HCT116 (cell line): ENCODE measurements at regions not wholly inside any gene's neighbourhood (a gene's known extent, or its start where the extent isn't known, plus 50 kb on each side); places are given as distances from the start of the nearest gene placed in this dataset.

ENCODE experiments used
- ATAC-seq: fragments of 200-7000 bp; cut with Tn5 transposase; 2 replicates; pipeline ENCODE4 v1.9.1; 2020; ENCODE audit warnings: mild to moderate bottlenecking, moderate library complexity
- BruUV-seq: library from RNA; stranded (reverse); fragments of 400-500 nt; replicated peaks from 2 replicates; lab custom pipeline; 2021; lab: Mats Ljungman, UMichigan
- CTCF ChIA-PET: fragments of 300-600 bp; sonication (Branson Sonifier 250); formaldehyde crosslinking; loops from one replicate; lab custom pipeline; 2021; ENCODE audit warnings: antibody characterized with exemption; lab: Charles Lee
- POLR2A ChIA-PET: fragments of 300-600, 350-600 bp; sonication (Branson Sonifier 250); formaldehyde crosslinking; loops from one replicate; lab custom pipeline; 2021; ENCODE audit warnings: antibody characterized with exemption; lab: Charles Lee
- RAD21 ChIA-PET, 2 experiments: fragments of 300-600 bp; sonication (Branson Sonifier 250); formaldehyde crosslinking; loops; one replicate each; lab custom pipeline; 2023; ENCODE audit warnings: low total read pairs in 2 of 2; ENCODE audit not compliant: uncharacterized antibody in 2 of 2, unreplicated experiment in 2 of 2, low non-redundant PET in 1 of 2; lab: Charles Lee
- DNase-seq: peaks from one replicate; pipeline ENCODE4 v3.0.0-alpha.2; 2010; ENCODE audit warnings: low read depth, low spot score
- H2AFZ ChIP-seq: fragments of 200-600 bp; shearing (Covaris generic), sonication (generic); 2 replicates; pipeline ENCODE4 v1.6.1; 2017; ENCODE audit warnings: low read depth, mixed run types, mixed read lengths, antibody characterized with exemption, low read length; ENCODE audit not compliant: poor library complexity, severe bottlenecking
- H3K27ac ChIP-seq: 2 replicates; pipeline ENCODE4 v1.5.1; 2012; ENCODE audit warnings: low read depth, low read length
- H3K27me3 ChIP-seq: fragments of 200-600 bp; sonication (generic); 2 replicates; pipeline ENCODE4 v1.6.1; 2016; ENCODE audit warnings: mixed run types, low read length, mixed read lengths; ENCODE audit not compliant: insufficient read depth
- H3K36me3 ChIP-seq, 2 experiments: fragments of 200-500 bp in 1 of 2; fragments of 200-600 bp in 1 of 2; sonication (Bioruptor generic) in 1 of 2; sonication (generic) in 1 of 2; 2 replicates each; pipeline versions ENCODE4 v1.5.1 to v1.6.1; 2014 to 2016; ENCODE audit warnings: low read length in 2 of 2, inconsistent platforms in 1 of 2, mixed read lengths in 1 of 2, mixed run types in 1 of 2; ENCODE audit not compliant: insufficient read depth in 2 of 2, control insufficient read depth in 1 of 2
- H3K4me1 ChIP-seq, 2 experiments: fragments of 200-600 bp in 1 of 2; sonication (generic) in 1 of 2; 2 replicates each; pipeline versions ENCODE4 v1.5.1 to v1.6.1; 2012 to 2017; ENCODE audit warnings: low read length in 2 of 2, inconsistent platforms in 1 of 2, mild to moderate bottlenecking in 1 of 2, mixed read lengths in 1 of 2, mixed run types in 1 of 2, moderate library complexity in 1 of 2; ENCODE audit not compliant: insufficient read depth in 2 of 2, control insufficient read depth in 1 of 2
- H3K4me2 ChIP-seq: fragments of 200-600 bp; sonication (generic); 2 replicates; pipeline ENCODE4 v1.6.1; 2017; ENCODE audit warnings: mixed run types, low read length, mixed read lengths
- H3K4me3 ChIP-seq, 2 experiments: fragments of 200-600 bp in 1 of 2; sonication (generic) in 1 of 2; replicated peaks in 1 of 2; 2 replicates each; pipeline ENCODE4 v1.5.1; 2011 to 2016; ENCODE audit warnings: low read length in 2 of 2, control low read depth in 1 of 2, low read depth in 1 of 2, mild to moderate bottlenecking in 1 of 2, mixed read lengths in 1 of 2, mixed run types in 1 of 2
- H3K79me2 ChIP-seq: fragments of 200-600 bp; sonication (generic); 2 replicates; pipeline ENCODE4 v1.6.1; 2017; ENCODE audit warnings: mild to moderate bottlenecking, mixed run types, low read length, moderate library complexity, mixed read lengths; ENCODE audit not compliant: insufficient read depth
- H3K9ac ChIP-seq: fragments of 200-600 bp; sonication (generic); 2 replicates; pipeline ENCODE4 v1.6.1; 2016; ENCODE audit warnings: low read length, mixed read lengths
- H3K9me2 ChIP-seq: fragments of 200-600 bp; sonication (generic), shearing (Covaris generic); 2 replicates; pipeline ENCODE4 v1.6.1; 2017; ENCODE audit warnings: mixed run types, mild to moderate bottlenecking, moderate library complexity; ENCODE audit not compliant: insufficient read depth
- H3K9me3 ChIP-seq, 2 experiments: fragments of 200-500 bp in 1 of 2; fragments of 200-600 bp in 1 of 2; sonication (Bioruptor generic) in 1 of 2; sonication (generic) in 1 of 2; 2 replicates each; pipeline ENCODE4 v1.6.1; 2014 to 2017; ENCODE audit warnings: low read length in 2 of 2, mixed read lengths in 2 of 2, inconsistent platforms in 1 of 2, low read depth in 1 of 2, mild to moderate bottlenecking in 1 of 2, mixed run types in 1 of 2, moderate library complexity in 1 of 2; ENCODE audit not compliant: control insufficient read depth in 1 of 2, insufficient read depth in 1 of 2
- H4K20me1 ChIP-seq: fragments of 200-600 bp; sonication (generic), shearing (Covaris generic); 2 replicates; pipeline ENCODE4 v1.6.1; 2017; ENCODE audit warnings: mixed run types, mild to moderate bottlenecking, moderate library complexity; ENCODE audit not compliant: insufficient read depth
- ATF3 ChIP-seq: IDR thresholded peaks from 2 replicates; pipeline ENCODE4 v1.6.1; 2012
- CEBPB ChIP-seq: IDR thresholded peaks from 2 replicates; pipeline ENCODE4 v1.6.1; 2012; ENCODE audit warnings: low read depth
- EGR1 ChIP-seq: IDR thresholded peaks from 2 replicates; pipeline ENCODE4 v1.6.1; 2012; ENCODE audit warnings: low read depth
- EZH2 ChIP-seq: fragments of 200-600 bp; sonication (generic); IDR thresholded peaks from 2 replicates; pipeline ENCODE4 v1.6.1; 2017; ENCODE audit warnings: antibody characterized with exemption, mixed run types
- EZH2phosphoT487 ChIP-seq: fragments of 200-600 bp; IDR thresholded peaks from 2 replicates; pipeline ENCODE4 v1.6.1; 2018; ENCODE audit warnings: antibody characterized with exemption, borderline replicate concordance
- FOSL1 ChIP-seq: IDR thresholded peaks from 2 replicates; pipeline ENCODE4 v1.6.1; 2012; ENCODE audit warnings: low read depth
- JUND ChIP-seq: IDR thresholded peaks from 2 replicates; pipeline ENCODE4 v1.6.1; 2012
- POLR2A ChIP-seq: IDR thresholded peaks from 2 replicates; pipeline ENCODE4 v1.7.0; 2011; ENCODE audit warnings: borderline replicate concordance; ENCODE audit not compliant: insufficient read depth, insufficient read length; ENCODE audit errors: extremely low read depth
- RAD21 ChIP-seq: IDR thresholded peaks from 2 replicates; pipeline ENCODE4 v1.6.1; 2012; ENCODE audit warnings: low read depth, mild to moderate bottlenecking
- SP1 ChIP-seq: IDR thresholded peaks from 2 replicates; pipeline ENCODE4 v1.6.1; 2012; ENCODE audit warnings: low read depth
- SRF ChIP-seq: IDR thresholded peaks from 2 replicates; pipeline ENCODE4 v1.6.1; 2012; ENCODE audit warnings: low read depth
- TCF7L2 ChIP-seq: IDR thresholded peaks from 2 replicates; pipeline ENCODE4 v1.7.0; 2011; ENCODE audit warnings: borderline replicate concordance, inconsistent platforms; ENCODE audit not compliant: insufficient read depth, insufficient read length; ENCODE audit errors: extremely low read depth
- YY1 ChIP-seq: IDR thresholded peaks from 2 replicates; pipeline ENCODE4 v1.6.1; 2011; ENCODE audit warnings: low read length, low read depth, moderate library complexity, mild to moderate bottlenecking; ENCODE audit not compliant: insufficient replicate concordance; ENCODE audit errors: extremely low read depth
- ZBTB33 ChIP-seq: IDR thresholded peaks from 2 replicates; pipeline ENCODE4 v1.6.1; 2011; ENCODE audit warnings: mild to moderate bottlenecking, low read length, moderate library complexity; ENCODE audit not compliant: insufficient replicate concordance; ENCODE audit errors: extremely low read depth
- ZFX ChIP-seq: fragments of 450-650 bp; IDR thresholded peaks from 2 replicates; pipeline ENCODE4 v1.6.1; 2017
- ZNF274 ChIP-seq: fragments of 200-500 bp; sonication (Bioruptor generic); IDR thresholded peaks from 2 replicates; pipeline ENCODE4 v1.6.1; 2014; ENCODE audit warnings: mild to moderate bottlenecking, low read depth, low read length, inconsistent platforms
- intact Hi-C: fragments of 100-400 bp; cut with micrococcal nuclease; formaldehyde crosslinking; loops from 2 replicates; pipeline ENCODE4 v1.10.0; 2022
- TF ChIP-seq, protein P1 (sequence below), 3 experiments: fragments of 200-600 bp in 1 of 3; sonication (generic) in 1 of 3; IDR thresholded peaks in 2 of 3; conservative IDR thresholded peaks in 1 of 3; 2 replicates each; pipeline ENCODE4 v1.5.1; 2012 to 2017; ENCODE audit warnings: low read depth in 2 of 3, low read length in 2 of 3, antibody characterized with exemption in 1 of 3, borderline replicate concordance in 1 of 3, control low read depth in 1 of 3, mild to moderate bottlenecking in 1 of 3, mixed read lengths in 1 of 3, mixed run types in 1 of 3, moderate library complexity in 1 of 3; ENCODE audit not compliant: insufficient read depth in 1 of 3
- TF ChIP-seq, protein P2 (sequence below): IDR thresholded peaks from 2 replicates; pipeline ENCODE4 v1.6.1; 2012

DNA sequence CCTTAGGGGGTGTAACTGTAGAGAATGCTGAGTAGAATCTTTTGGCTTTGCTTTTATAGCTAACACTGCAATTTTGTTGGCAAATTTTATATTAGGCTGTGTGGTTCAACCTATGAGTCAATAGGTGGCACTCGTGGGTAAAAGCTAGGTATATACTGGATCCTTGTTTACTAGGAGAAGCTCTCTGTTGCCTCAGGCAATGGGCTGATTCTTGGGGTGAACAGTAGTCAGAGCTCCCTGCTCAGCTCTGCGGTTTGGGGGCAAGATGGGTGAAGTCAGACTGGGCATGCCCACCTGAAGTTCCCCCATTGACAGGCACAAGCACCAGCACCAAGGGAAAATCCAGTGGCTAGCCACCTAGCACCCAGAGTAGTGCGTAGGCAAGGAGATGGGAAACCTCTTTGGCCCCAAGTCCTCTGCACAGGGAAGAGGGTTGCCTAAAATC, 238.7 kb downstream of the FAM181B start:
- no peak overlapping the region for H3K9ac ChIP-seq
- DNase-seq, result no peak
- H3K27me3 ChIP-seq, result no peaks in the 10 kb centered on the region
- ChIA-PET POLR2A (no interaction called here), RAD21 (no interaction called here), CTCF (interaction anchor here (0.9 kb wide), 1 partner anchor 200 kb away, joined by 5 read pairs; no protein-coding TSS in a partner anchor)
- H3K4me2 ChIP-seq, result no peak overlapping the region
- H3K4me1 ChIP-seq, result no peaks in the 10 kb centered on the region
- no peaks in the 10 kb centered on the region for H4K20me1 ChIP-seq
- no peak overlapping the region for H2AFZ ChIP-seq
- no peak for ATAC-seq
- intact Hi-C loops, result no loop called here
- TF ChIP-seq, protein P1, sequence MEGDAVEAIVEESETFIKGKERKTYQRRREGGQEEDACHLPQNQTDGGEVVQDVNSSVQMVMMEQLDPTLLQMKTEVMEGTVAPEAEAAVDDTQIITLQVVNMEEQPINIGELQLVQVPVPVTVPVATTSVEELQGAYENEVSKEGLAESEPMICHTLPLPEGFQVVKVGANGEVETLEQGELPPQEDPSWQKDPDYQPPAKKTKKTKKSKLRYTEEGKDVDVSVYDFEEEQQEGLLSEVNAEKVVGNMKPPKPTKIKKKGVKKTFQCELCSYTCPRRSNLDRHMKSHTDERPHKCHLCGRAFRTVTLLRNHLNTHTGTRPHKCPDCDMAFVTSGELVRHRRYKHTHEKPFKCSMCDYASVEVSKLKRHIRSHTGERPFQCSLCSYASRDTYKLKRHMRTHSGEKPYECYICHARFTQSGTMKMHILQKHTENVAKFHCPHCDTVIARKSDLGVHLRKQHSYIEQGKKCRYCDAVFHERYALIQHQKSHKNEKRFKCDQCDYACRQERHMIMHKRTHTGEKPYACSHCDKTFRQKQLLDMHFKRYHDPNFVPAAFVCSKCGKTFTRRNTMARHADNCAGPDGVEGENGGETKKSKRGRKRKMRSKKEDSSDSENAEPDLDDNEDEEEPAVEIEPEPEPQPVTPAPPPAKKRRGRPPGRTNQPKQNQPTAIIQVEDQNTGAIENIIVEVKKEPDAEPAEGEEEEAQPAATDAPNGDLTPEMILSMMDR (IDR thresholded peaks at IDR 0.05 in 2 of 3, conservative IDR thresholded peaks at IDR 0.05 in 1 of 3; ENCODE audit: borderline replicate concordance in 1 of 3, insufficient read depth in 1 of 3, low read depth in 2 of 3, low read length in 2 of 3), result peak in 2 of 3 experiments; percentile 12 to 29; a peak in 2 of 6 replicates
- no peak for TF ChIP-seq JUND
- no peaks in the 10 kb centered on the region for H3K79me2 ChIP-seq
- H3K27ac ChIP-seq, result no peak overlapping the region
- peaks cover 0 to 3% of the 10 kb centered on the region in 2 experiments; a peak in 1 of 4 replicates for H3K9me3 ChIP-seq
- no peaks in the 10 kb centered on the region for H3K36me3 ChIP-seq
- no peaks in the 10 kb centered on the region for H3K9me2 ChIP-seq
- BruUV-seq, result no TSS peak
- no peak overlapping the region for H3K4me3 ChIP-seq

- H3K9me3 ChIP-seq, result 0 out of 4 replicates have a peak, but pooled peaks cover 0 to 3% of the 10 kb centered on the region in 2 experiments
- DNase-seq, result no peak
- no peaks in the 10 kb centered on the region for H3K27me3 ChIP-seq
- no peaks in the 10 kb centered on the region for H4K20me1 ChIP-seq
- H2AFZ ChIP-seq, result no peak overlapping the region
- ATAC-seq, result no peak
- no peak overlapping the region for H3K27ac ChIP-seq
- TF ChIP-seq SP1, result no peak
- TF ChIP-seq CEBPB, result no peak
- no peak for TF ChIP-seq YY1
- TF ChIP-seq RAD21, result no peak
- TF ChIP-seq, protein P2, sequence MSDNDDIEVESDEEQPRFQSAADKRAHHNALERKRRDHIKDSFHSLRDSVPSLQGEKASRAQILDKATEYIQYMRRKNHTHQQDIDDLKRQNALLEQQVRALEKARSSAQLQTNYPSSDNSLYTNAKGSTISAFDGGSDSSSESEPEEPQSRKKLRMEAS, result no peak
- TF ChIP-seq EZH2phosphoT487, result no peak
- TF ChIP-seq SRF, result no peak
- no peak for TF ChIP-seq ZNF274
- TF ChIP-seq EZH2, result no peak
- TF ChIP-seq POLR2A, result no peak
- no peak for TF ChIP-seq ZBTB33
- TF ChIP-seq ZFX, result no peak
- TF ChIP-seq FOSL1, result no peak
- no peak for TF ChIP-seq ATF3
- no peak for TF ChIP-seq TCF7L2
- no peak for TF ChIP-seq EGR1
- TF ChIP-seq, all 23 proteins: peak for 0
- H3K4me2 ChIP-seq, result no peak overlapping the region
- ChIA-PET POLR2A (no interaction called here), RAD21 (no interaction called here), CTCF (no interaction called here)
- no TSS peak for BruUV-seq
- intact Hi-C loops, result no loop called here
- no peak overlapping the region for H3K4me3 ChIP-seq
- no peaks in the 10 kb centered on the region for H3K9me2 ChIP-seq
- no peak overlapping the region for H3K9ac ChIP-seq
- H3K79me2 ChIP-seq, result no peaks in the 10 kb centered on the region
- no peaks in the 10 kb centered on the region for H3K36me3 ChIP-seq
- no peaks in the 10 kb centered on the region for H3K4me1 ChIP-seq
Observed at GRCh38 chr11:82474876-82475275, 258.8 kb downstream of the FAM181B start.
